H9 (cell line): ENCODE measurements at regions not wholly inside any gene's neighbourhood (a gene's known extent, or its start where the extent isn't known, plus 50 kb on each side); places are given as distances from the start of the nearest gene placed in this dataset.
"Not testable (repeated sequence)": the region's sequence is repeated elsewhere in the genome, so short reads cannot be mapped to it uniquely, and the experiment has no call there.

Source experiments
- DNase-seq: peaks from one replicate; pipeline ENCODE4 v3.0.0-alpha.2; 2017
- H2AFZ ChIP-seq: one replicate; pipeline ENCODE4 v1.6.1; 2013; ENCODE audit warnings: mild to moderate bottlenecking, low read length, control low read depth, moderate library complexity
- H2AK5ac ChIP-seq: 2 replicates; pipeline ENCODE4 v1.6.1; 2013; ENCODE audit warnings: low read length, control low read depth, mixed read lengths; ENCODE audit not compliant: insufficient read length
- H2BK120ac ChIP-seq: one replicate; pipeline ENCODE4 v1.6.1; 2013; ENCODE audit warnings: low read depth, mild to moderate bottlenecking, low read length, control low read depth, inconsistent platforms; ENCODE audit not compliant: poor library complexity, severe bottlenecking
- H2BK12ac ChIP-seq: 2 replicates; pipeline ENCODE4 v1.6.1; 2013; ENCODE audit warnings: low read length, control low read depth, mixed read lengths, low read depth; ENCODE audit not compliant: insufficient read length
- H2BK15ac ChIP-seq: 2 replicates; pipeline ENCODE4 v1.6.1; 2013; ENCODE audit warnings: low read depth, low read length, control low read depth
- H2BK20ac ChIP-seq: one replicate; pipeline ENCODE4 v1.6.1; 2013; ENCODE audit warnings: low read depth, mild to moderate bottlenecking, low read length, control low read depth, inconsistent platforms; ENCODE audit not compliant: poor library complexity, severe bottlenecking
- H2BK5ac ChIP-seq: 2 replicates; pipeline ENCODE4 v1.6.1; 2013; ENCODE audit warnings: low read length, control low read depth, mixed read lengths; ENCODE audit not compliant: insufficient read length
- H3K14ac ChIP-seq: 2 replicates; pipeline ENCODE4 v1.6.1; 2013; ENCODE audit warnings: low read length, control low read depth; ENCODE audit not compliant: insufficient read depth
- H3K18ac ChIP-seq: 2 replicates; pipeline ENCODE4 v1.6.1; 2013; ENCODE audit warnings: low read depth, mild to moderate bottlenecking, mixed read lengths, low read length, control low read depth; ENCODE audit not compliant: insufficient read length
- H3K23ac ChIP-seq: 2 replicates; pipeline ENCODE4 v1.6.1; 2013; ENCODE audit warnings: low read length, control low read depth, mixed read lengths, low read depth; ENCODE audit not compliant: insufficient read length
- H3K23me2 ChIP-seq: 2 replicates; pipeline ENCODE4 v1.6.1; 2013; ENCODE audit warnings: low read depth, mild to moderate bottlenecking, mixed read lengths, low read length, control low read depth; ENCODE audit not compliant: insufficient read length, poor library complexity, severe bottlenecking
- H3K27ac ChIP-seq: 2 replicates; pipeline ENCODE4 v1.5.1; 2013; ENCODE audit warnings: low read length, control low read depth, mixed read lengths, low read depth; ENCODE audit not compliant: insufficient read length
- H3K27me3 ChIP-seq: 2 replicates; pipeline ENCODE4 v1.6.1; 2013; ENCODE audit warnings: low read length, control low read depth, inconsistent platforms; ENCODE audit not compliant: insufficient read depth
- H3K4ac ChIP-seq: 2 replicates; pipeline ENCODE4 v1.6.1; 2013; ENCODE audit warnings: low read depth, mild to moderate bottlenecking, control low read depth, inconsistent platforms, low read length, moderate library complexity
- H3K4me1 ChIP-seq: 2 replicates; pipeline ENCODE4 v1.6.1; 2013; ENCODE audit warnings: low read length, control low read depth, inconsistent platforms; ENCODE audit not compliant: insufficient read depth
- H3K4me2 ChIP-seq: 2 replicates; pipeline ENCODE4 v1.6.1; 2013; ENCODE audit warnings: low read length, control low read depth, mixed read lengths; ENCODE audit not compliant: insufficient read length, insufficient read depth
- H3K56ac ChIP-seq: 2 replicates; pipeline ENCODE4 v1.6.1; 2013; ENCODE audit warnings: low read depth, mild to moderate bottlenecking, mixed read lengths, low read length, control low read depth; ENCODE audit not compliant: insufficient read length
- H3K79me1 ChIP-seq: 2 replicates; pipeline ENCODE4 v1.6.1; 2013; ENCODE audit warnings: low read depth, mild to moderate bottlenecking, moderate library complexity, low read length, control low read depth, inconsistent platforms; ENCODE audit not compliant: insufficient read depth, poor library complexity, severe bottlenecking
- H3K79me2 ChIP-seq: 2 replicates; pipeline ENCODE4 v1.6.1; 2013; ENCODE audit warnings: low read length, control low read depth, inconsistent platforms; ENCODE audit not compliant: insufficient read depth
- H3K9ac ChIP-seq: 2 replicates; pipeline ENCODE4 v1.6.1; 2013; ENCODE audit warnings: low read length, control low read depth, mixed read lengths; ENCODE audit not compliant: insufficient read length; ENCODE audit errors: extremely low read depth
- H3K9me3 ChIP-seq: one replicate; pipeline ENCODE4 v1.6.1; 2013; ENCODE audit warnings: low read depth, low read length, inconsistent platforms; ENCODE audit not compliant: control insufficient read depth
- H3T11ph ChIP-seq: one replicate; pipeline ENCODE4 v1.6.1; 2013; ENCODE audit warnings: mild to moderate bottlenecking, low read length, control low read depth, inconsistent platforms
- H4K20me1 ChIP-seq: one replicate; pipeline ENCODE4 v1.6.1; 2013; ENCODE audit not compliant: control insufficient read depth, insufficient read length, insufficient read depth
- H4K5ac ChIP-seq: 2 replicates; pipeline ENCODE4 v1.6.1; 2013; ENCODE audit warnings: low read depth, mild to moderate bottlenecking, mixed read lengths, low read length, control low read depth; ENCODE audit not compliant: insufficient read length
- H4K8ac ChIP-seq: replicated peaks from 2 replicates; pipeline ENCODE4 v1.6.1; 2013; ENCODE audit warnings: low read length, control low read depth, mixed read lengths, low read depth; ENCODE audit not compliant: insufficient read length
- H4K91ac ChIP-seq: 2 replicates; pipeline ENCODE4 v1.6.1; 2013; ENCODE audit warnings: low read depth, mild to moderate bottlenecking, moderate library complexity, mixed read lengths, low read length, control low read depth; ENCODE audit not compliant: insufficient read length
- H3K27ac Mint-ChIP-seq, 3 experiments: 2 replicates in 2 of 3; 3 replicates in 1 of 3; pipeline ENCODE4 v1.8.0; 2020 to 2021; ENCODE audit warnings: mixed read lengths in 3 of 3, mild to moderate bottlenecking in 1 of 3, moderate library complexity in 1 of 3
- H3K27me3 Mint-ChIP-seq: 2 replicates; pipeline ENCODE4 v1.8.0; 2021; ENCODE audit warnings: low read depth, mild to moderate bottlenecking, moderate library complexity, mixed read lengths
- H3K36me3 Mint-ChIP-seq, 3 experiments: 2 replicates in 2 of 3; 3 replicates in 1 of 3; pipeline ENCODE4 v1.8.0; 2020 to 2021; ENCODE audit warnings: low read depth in 3 of 3, mixed read lengths in 3 of 3; ENCODE audit not compliant: insufficient read depth in 1 of 3
- H3K4me1 Mint-ChIP-seq, 2 experiments: 2 replicates each; pipeline ENCODE4 v1.8.0; 2020; ENCODE audit warnings: mixed read lengths in 2 of 2
- H3K4me3 Mint-ChIP-seq, 2 experiments: 2 replicates in 1 of 2; 3 replicates in 1 of 2; pipeline ENCODE4 v1.8.0; 2020 to 2021; ENCODE audit warnings: mild to moderate bottlenecking in 2 of 2, mixed read lengths in 2 of 2, moderate library complexity in 1 of 2
- H3K9me3 Mint-ChIP-seq, 2 experiments: 2 replicates in 1 of 2; 3 replicates in 1 of 2; pipeline ENCODE4 v1.8.0; 2020; ENCODE audit warnings: mild to moderate bottlenecking in 2 of 2, mixed read lengths in 2 of 2, moderate library complexity in 1 of 2
- WGBS: extraction: QIAGEN DNeasy Blood & Tissue Kit; methylation state at CpG from one replicate; pipeline ENCODE4 v1.1.7; 2013; ENCODE audit warnings: missing lambda C conversion rate, low lambda C conversion rate, mixed read lengths; ENCODE audit not compliant: insufficient read length; ENCODE audit errors: extremely low coverage; 5-methylcytosine and 5-hydroxymethylcytosine counted together
- TF ChIP-seq, protein P1 (sequence below): fragments of 200-600 bp; sonication (generic); conservative IDR thresholded peaks from 3 replicates; pipeline ENCODE4 v1.8.0; 2021; ENCODE audit warnings: antibody characterized with exemption, mild to moderate bottlenecking

DNA sequence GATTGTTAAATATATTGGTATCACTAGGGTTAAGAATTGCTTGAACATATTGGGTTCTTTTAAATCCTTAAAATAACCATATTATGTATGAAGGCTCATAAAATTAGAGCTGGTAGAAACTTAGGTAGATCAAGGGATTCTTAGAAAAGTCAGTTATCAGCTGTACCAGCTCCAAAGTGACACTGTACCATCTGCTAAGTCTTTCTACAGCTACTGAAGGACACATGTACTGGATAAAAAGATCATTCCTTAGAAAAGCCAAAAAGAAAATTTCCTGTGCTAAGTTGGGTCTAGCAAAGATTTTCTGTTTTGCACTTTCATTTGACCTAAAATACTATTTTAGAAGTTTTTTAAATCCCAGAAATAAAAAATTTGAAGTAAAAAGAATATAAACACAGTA is 130.4 kb downstream of the CD164 start:
- Mint-ChIP-seq H3K4me1 (peaks cover 7 to 9% of the 10 kb centered on the region in 2 experiments), H3K36me3 (peaks cover 0 to 9% (median 6%) of the 10 kb centered on the region in 3 experiments; a peak in 5 of 7 replicates), H3K9me3 (peaks cover 5 to 7% of the 10 kb centered on the region in 2 experiments), H3K4me3 (no peak overlapping the region), H3K27ac (no peak overlapping the region), H3K27me3 (no peaks in the 10 kb centered on the region; the same call in 1 of the 2 replicates)
- H3K14ac ChIP-seq, result no peak overlapping the region
- H3K4me1 ChIP-seq, result no peaks in the 10 kb centered on the region
- H2BK5ac ChIP-seq, result no peak overlapping the region
- no peak overlapping the region for H3K56ac ChIP-seq
- no peaks in the 10 kb centered on the region for H4K20me1 ChIP-seq
- no peaks in the 10 kb centered on the region for H3K23me2 ChIP-seq
- H4K91ac ChIP-seq, result no peak overlapping the region
- no peak overlapping the region for H4K8ac ChIP-seq
- no peaks in the 10 kb centered on the region for H3K27me3 ChIP-seq
- H4K5ac ChIP-seq, result no peak overlapping the region
- H3K4ac ChIP-seq, result no peak overlapping the region
- DNase-seq, result no peak
- no peak overlapping the region for H3K27ac ChIP-seq
- TF ChIP-seq, protein P1, sequence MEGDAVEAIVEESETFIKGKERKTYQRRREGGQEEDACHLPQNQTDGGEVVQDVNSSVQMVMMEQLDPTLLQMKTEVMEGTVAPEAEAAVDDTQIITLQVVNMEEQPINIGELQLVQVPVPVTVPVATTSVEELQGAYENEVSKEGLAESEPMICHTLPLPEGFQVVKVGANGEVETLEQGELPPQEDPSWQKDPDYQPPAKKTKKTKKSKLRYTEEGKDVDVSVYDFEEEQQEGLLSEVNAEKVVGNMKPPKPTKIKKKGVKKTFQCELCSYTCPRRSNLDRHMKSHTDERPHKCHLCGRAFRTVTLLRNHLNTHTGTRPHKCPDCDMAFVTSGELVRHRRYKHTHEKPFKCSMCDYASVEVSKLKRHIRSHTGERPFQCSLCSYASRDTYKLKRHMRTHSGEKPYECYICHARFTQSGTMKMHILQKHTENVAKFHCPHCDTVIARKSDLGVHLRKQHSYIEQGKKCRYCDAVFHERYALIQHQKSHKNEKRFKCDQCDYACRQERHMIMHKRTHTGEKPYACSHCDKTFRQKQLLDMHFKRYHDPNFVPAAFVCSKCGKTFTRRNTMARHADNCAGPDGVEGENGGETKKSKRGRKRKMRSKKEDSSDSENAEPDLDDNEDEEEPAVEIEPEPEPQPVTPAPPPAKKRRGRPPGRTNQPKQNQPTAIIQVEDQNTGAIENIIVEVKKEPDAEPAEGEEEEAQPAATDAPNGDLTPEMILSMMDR, result no peak
- no peak overlapping the region for H3T11ph ChIP-seq
- H3K79me2 ChIP-seq, result no peaks in the 10 kb centered on the region
- no peak overlapping the region for H2BK20ac ChIP-seq
- H3K9me3 ChIP-seq, result no peaks in the 10 kb centered on the region
- no peak overlapping the region for H2BK15ac ChIP-seq
- no peak overlapping the region for H2AFZ ChIP-seq
- H3K9ac ChIP-seq, result no peak overlapping the region
- no peak overlapping the region for H2BK120ac ChIP-seq
- H2AK5ac ChIP-seq, result no peak overlapping the region
- H3K23ac ChIP-seq, result no peak overlapping the region
- no peak overlapping the region for H2BK12ac ChIP-seq
- H3K4me2 ChIP-seq, result no peak overlapping the region
- no peaks in the 10 kb centered on the region for H3K79me1 ChIP-seq
- no peak overlapping the region for H3K18ac ChIP-seq

- not testable (repeated sequence) for H3K4me2 ChIP-seq, H4K5ac ChIP-seq, H3K14ac ChIP-seq, H3K27me3 Mint-ChIP-seq, H3K9ac ChIP-seq, H4K8ac ChIP-seq, H4K91ac ChIP-seq, H2AK5ac ChIP-seq, H2BK120ac ChIP-seq, H3K4me1 ChIP-seq, H2BK20ac ChIP-seq, H3T11ph ChIP-seq, H3K36me3 Mint-ChIP-seq, H3K4me1 Mint-ChIP-seq, H2AFZ ChIP-seq, H3K23me2 ChIP-seq, H3K23ac ChIP-seq, H3K27me3 ChIP-seq, H4K20me1 ChIP-seq, H2BK5ac ChIP-seq, H3K9me3 Mint-ChIP-seq, H2BK15ac ChIP-seq, H3K27ac ChIP-seq, DNase-seq, H3K79me1 ChIP-seq, H3K56ac ChIP-seq, H3K9me3 ChIP-seq, H3K4ac ChIP-seq, H3K18ac ChIP-seq, H2BK12ac ChIP-seq, H3K79me2 ChIP-seq
- H3K27ac Mint-ChIP-seq, result peak overlapping the region in 2 of 3 experiments; percentile 86 to 97; a peak in 4 of 7 replicates
- no CpG with 5 or more reads among the region's 32 CpGs for WGBS
- peak overlapping the region; percentile 60 to 72; a peak in 4 of 5 replicates for H3K4me3 Mint-ChIP-seq
Observed at GRCh38 chr6:109250544-109251156, 131.6 kb downstream of the CD164 start.
